A673 (cell line): ENCODE measurements at regions not wholly inside any gene's neighbourhood (a gene's known extent, or its start where the extent isn't known, plus 50 kb on each side); places are given as distances from the start of the nearest gene placed in this dataset.

Source experiments
- BruUV-seq: library from RNA; stranded (reverse); fragments of 400-500 nt; replicated peaks from 2 replicates; lab custom pipeline; 2021; lab: Mats Ljungman, UMichigan
- CTCF ChIA-PET: fragments of 300-600 bp; sonication (Branson Sonifier 250); formaldehyde crosslinking; loops from one replicate; lab custom pipeline; 2022; ENCODE audit warnings: antibody characterized with exemption; lab: Charles Lee
- POLR2A ChIA-PET: fragments of 300-600 bp; sonication (Branson Sonifier 250); formaldehyde crosslinking; loops from one replicate; lab custom pipeline; 2022; ENCODE audit warnings: antibody characterized with exemption; ENCODE audit not compliant: low non-redundant PET; lab: Charles Lee
- DNase-seq: peaks from one replicate; pipeline ENCODE4 v3.0.0-alpha.2; 2015; ENCODE audit warnings: low spot score
- H3K27ac ChIP-seq: fragments of 200-600 bp; sonication (generic); 2 replicates; pipeline ENCODE4 v1.5.1; 2016; ENCODE audit warnings: mixed run types, low read depth, mild to moderate bottlenecking, mixed read lengths, antibody characterized with exemption, low read length; ENCODE audit not compliant: poor library complexity, severe bottlenecking
- H3K27me3 ChIP-seq: fragments of 200-600 bp; sonication (generic); replicated peaks from 2 replicates; pipeline ENCODE4 v1.6.1; 2017; ENCODE audit warnings: mixed run types, low read depth, mild to moderate bottlenecking, mixed read lengths, antibody characterized with exemption, low read length; ENCODE audit not compliant: insufficient read depth, poor library complexity
- H3K36me3 ChIP-seq: fragments of 200-600 bp; sonication (generic); 2 replicates; pipeline ENCODE4 v1.6.1; 2016; ENCODE audit warnings: mixed run types, mild to moderate bottlenecking, mixed read lengths, antibody characterized with exemption, low read length; ENCODE audit not compliant: insufficient read depth, poor library complexity, severe bottlenecking
- H3K4me1 ChIP-seq: fragments of 200-600 bp; sonication (generic); 2 replicates; pipeline ENCODE4 v1.6.1; 2017; ENCODE audit warnings: mixed run types, mild to moderate bottlenecking, mixed read lengths, antibody characterized with exemption, low read length; ENCODE audit not compliant: insufficient read depth, poor library complexity, severe bottlenecking
- H3K4me3 ChIP-seq: fragments of 200-600 bp; sonication (generic); 2 replicates; pipeline ENCODE4 v1.5.1; 2016; ENCODE audit warnings: low read depth, mixed run types, mild to moderate bottlenecking, mixed read lengths, low read length; ENCODE audit not compliant: poor library complexity, severe bottlenecking
- H3K9me3 ChIP-seq: fragments of 200-600 bp; sonication (generic); 2 replicates; pipeline ENCODE4 v1.6.1; 2016; ENCODE audit warnings: mixed run types, low read depth, mild to moderate bottlenecking, mixed read lengths, antibody characterized with exemption, low read length; ENCODE audit not compliant: poor library complexity, severe bottlenecking
- CTCF ChIP-seq: fragments of 300-800, 200-600 bp; sonication (generic); conservative IDR thresholded peaks from 2 replicates; pipeline ENCODE4 v1.5.1; 2017; ENCODE audit warnings: low read depth, mild to moderate bottlenecking, antibody characterized with exemption, low read length, moderate library complexity, mixed read lengths
- EZH2 ChIP-seq: fragments of 200-600 bp; sonication (generic); IDR thresholded peaks from 2 replicates; pipeline ENCODE4 v1.6.1; 2017; ENCODE audit warnings: borderline replicate concordance, low read depth, mild to moderate bottlenecking, mixed read lengths, antibody characterized with exemption, low read length; ENCODE audit not compliant: poor library complexity, severe bottlenecking
- intact Hi-C: fragments of 100-400 bp; cut with micrococcal nuclease; formaldehyde crosslinking; loops from one replicate; pipeline ENCODE4 v1.10.0; 2022; ENCODE audit not compliant: unreplicated experiment

- BruUV-seq, result no TSS peak
- Histone ChIP-seq H3K4me1 (no peaks in the 10 kb centered on the region), H3K27me3 (no peaks in the 10 kb centered on the region), H3K4me3 (no peak overlapping the region), H3K36me3 (no peaks in the 10 kb centered on the region), H3K9me3 (no peaks in the 10 kb centered on the region), H3K27ac (no peak overlapping the region)
- POLR2A ChIA-PET, result no interaction called here
- CTCF ChIA-PET, result no interaction called here
- DNase-seq, result peak; percentile 18
- intact Hi-C loops, result no loop called here
- TF ChIP-seq EZH2, result no peak
- no peak for TF ChIP-seq CTCF
These were observed 273.5 kb downstream of the NR2F1-AS1 start for GRCh38 chr5:93307557-93307956.

DNA sequence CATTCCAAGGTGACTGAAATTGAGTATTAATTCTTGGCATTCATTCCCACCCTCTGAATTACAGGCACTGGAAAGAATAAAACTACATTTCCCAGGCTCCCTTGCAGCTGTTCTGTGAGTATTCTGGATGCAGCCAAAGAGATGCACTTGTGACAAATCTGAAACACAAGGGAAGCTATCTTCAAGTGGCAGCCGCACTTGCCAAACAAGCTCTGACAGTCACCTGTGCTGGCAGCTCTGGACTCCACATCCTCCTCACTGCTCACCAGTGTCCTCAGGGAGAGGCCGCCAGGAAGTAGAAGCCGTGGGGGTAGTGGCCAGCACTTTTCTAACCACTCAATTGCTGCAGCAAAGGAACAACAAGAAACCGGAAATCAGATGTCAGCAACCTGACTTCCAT is 275.0 kb downstream of the NR2F1-AS1 start:
- no peak overlapping the region for H3K27ac ChIP-seq
- POLR2A ChIA-PET, result no interaction called here
- intact Hi-C loops, result no loop called here
- H3K4me3 ChIP-seq, result no peak overlapping the region
- BruUV-seq, result no TSS peak
- H3K36me3 ChIP-seq, result no peaks in the 10 kb centered on the region
- H3K4me1 ChIP-seq, result no peaks in the 10 kb centered on the region
- H3K9me3 ChIP-seq, result no peaks in the 10 kb centered on the region
- TF ChIP-seq EZH2 (no peak), CTCF (no peak)
- H3K27me3 ChIP-seq, result no peaks in the 10 kb centered on the region
- no peak for DNase-seq
- CTCF ChIA-PET, result no interaction called here

DNA sequence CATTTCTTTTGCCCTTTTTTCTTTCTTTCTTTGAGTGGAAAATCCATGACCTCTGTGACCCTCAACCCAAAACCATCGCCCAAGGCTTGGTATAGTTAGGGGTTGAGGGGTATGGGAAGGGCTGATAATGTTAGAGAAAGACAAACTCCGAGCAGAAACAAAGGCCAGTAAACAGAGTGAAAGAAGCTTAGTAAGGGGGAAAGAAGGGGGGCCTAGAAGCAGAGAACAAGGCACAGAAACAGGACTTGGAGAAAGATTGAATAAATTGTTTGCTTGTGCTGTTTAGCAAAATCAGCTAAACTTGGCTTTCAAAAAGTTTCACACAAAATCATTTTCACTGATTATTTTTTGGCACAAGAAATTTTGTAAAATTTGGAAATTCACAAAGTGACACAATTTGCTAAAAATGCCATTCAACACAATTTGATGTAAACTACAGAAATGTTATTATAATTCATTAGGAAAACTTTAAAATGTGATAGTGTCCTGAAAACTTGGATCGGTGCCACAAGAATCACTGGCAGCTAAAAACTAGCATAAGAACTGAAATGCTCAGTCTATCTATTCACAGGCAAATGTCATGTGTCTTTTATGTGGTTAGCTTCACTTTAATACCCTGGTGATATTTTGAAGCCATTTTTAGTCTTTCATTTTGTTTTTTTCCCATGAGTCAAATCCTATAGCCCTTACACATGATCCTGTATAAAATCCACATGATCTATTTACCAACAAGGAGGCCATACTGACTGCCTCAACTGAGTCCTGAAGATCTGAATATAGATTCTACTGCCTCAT is 276.4 kb downstream of the NR2F1-AS1 start:
- no peak overlapping the region for H3K4me3 ChIP-seq
- H3K27ac ChIP-seq, result no peak overlapping the region
- H3K9me3 ChIP-seq, result no peaks in the 10 kb centered on the region
- H3K4me1 ChIP-seq, result peaks cover 7% of the 10 kb centered on the region
- intact Hi-C loops, result no loop called here
- no peaks in the 10 kb centered on the region for H3K27me3 ChIP-seq
- no peak for TF ChIP-seq EZH2
- TF ChIP-seq CTCF, result no peak
- DNase-seq, result no peak
- POLR2A ChIA-PET, result no interaction called here
- CTCF ChIA-PET, result no interaction called here
- BruUV-seq, result no TSS peak
- no peaks in the 10 kb centered on the region for H3K36me3 ChIP-seq
